NCI-H146 (cell line): ENCODE measurements at regions not wholly inside any gene's neighbourhood (a gene's known extent, or its start where the extent isn't known, plus 50 kb on each side); places are given as distances from the start of the nearest gene placed in this dataset.

Experiments used
- DNase-seq: peaks from one replicate; lab custom pipeline; 2025; lab: John Stamatoyannopoulos, UW

GRCh38 chr3:16809482-16809881 lies 75.3 kb upstream of the PLCL2 start:
- DNase-seq: no peak

GRCh38 chr3:16809993-16810392 lies 74.8 kb upstream of the PLCL2 start:
- no peak for DNase-seq

DNA sequence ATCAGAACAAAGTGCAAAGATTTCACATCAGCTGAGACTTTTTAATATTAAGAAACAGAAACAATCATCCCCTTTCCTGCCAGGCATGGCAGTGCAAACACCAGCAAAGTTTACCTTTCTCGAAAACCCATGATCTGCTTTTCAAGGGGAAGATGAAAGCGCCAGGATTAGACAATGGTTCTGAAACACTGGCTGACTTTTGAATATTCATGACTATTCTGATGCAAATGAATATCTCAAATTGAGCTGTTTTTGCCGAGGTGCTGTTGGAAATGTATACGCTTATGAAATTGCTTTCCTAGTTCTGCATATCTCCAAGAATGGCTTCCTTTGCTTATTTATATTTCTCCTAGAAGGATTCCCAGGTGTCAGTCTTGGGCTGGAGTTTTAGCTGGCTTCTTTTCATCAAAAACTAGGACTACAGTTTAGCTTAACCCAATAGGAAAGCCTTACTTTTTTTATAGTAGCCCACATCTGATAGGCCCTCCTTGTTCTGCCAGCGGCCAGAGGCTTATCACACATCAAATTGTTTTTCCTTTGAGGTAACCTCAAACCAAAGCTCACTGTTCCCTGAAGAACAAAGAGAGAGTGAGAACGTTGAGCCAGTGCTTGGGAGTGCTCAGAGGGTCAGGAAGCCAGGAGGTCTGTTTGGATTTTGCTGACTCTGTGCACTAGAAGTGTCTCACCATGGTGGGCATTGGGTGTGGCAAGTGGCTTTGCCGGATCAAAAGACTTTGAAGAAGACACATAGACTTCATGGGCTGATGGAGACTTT lies 74.0 kb upstream of the PLCL2 start:
- no peak for DNase-seq

DNA sequence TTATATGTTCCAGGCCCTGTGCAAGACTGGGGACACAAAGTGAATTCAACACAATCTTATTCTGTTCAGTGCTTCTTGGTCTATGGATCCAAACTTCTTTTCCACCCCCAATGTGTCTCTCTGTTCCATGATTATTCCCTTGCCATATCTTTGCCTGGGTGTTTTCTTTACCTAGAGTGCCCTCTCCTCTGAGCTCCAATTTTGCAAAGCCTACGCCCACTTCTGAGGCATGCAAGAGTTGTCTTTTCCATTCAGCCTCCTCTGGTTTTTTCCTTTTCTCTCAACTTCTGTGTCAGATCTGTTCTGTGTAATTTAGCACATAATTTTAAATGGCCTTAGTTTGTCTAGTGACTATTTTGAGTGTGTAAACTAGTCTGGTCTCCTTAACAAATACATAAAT lies 72.8 kb upstream of the PLCL2 start:
- no peak for DNase-seq

DNA sequence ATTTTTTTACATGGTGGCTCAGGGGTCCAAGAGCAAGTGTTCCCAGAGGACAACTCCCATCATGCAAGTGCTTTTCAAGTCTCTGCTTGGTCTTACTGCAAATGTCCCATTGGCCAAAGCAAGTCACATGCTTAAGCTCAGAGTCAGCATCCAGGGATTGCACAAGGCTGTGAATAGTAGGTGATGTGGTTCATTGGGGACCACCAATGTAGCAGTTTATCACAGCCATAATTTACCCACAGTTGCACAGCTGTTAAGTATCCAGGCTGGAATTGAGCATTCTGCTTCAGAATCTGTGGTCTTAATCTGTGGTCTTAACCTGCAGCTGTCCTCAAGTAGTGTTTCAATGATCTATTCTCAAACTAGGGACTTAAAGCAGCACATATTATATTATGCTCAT lies 71.4 kb upstream of the PLCL2 start:
- no peak for DNase-seq

DNA sequence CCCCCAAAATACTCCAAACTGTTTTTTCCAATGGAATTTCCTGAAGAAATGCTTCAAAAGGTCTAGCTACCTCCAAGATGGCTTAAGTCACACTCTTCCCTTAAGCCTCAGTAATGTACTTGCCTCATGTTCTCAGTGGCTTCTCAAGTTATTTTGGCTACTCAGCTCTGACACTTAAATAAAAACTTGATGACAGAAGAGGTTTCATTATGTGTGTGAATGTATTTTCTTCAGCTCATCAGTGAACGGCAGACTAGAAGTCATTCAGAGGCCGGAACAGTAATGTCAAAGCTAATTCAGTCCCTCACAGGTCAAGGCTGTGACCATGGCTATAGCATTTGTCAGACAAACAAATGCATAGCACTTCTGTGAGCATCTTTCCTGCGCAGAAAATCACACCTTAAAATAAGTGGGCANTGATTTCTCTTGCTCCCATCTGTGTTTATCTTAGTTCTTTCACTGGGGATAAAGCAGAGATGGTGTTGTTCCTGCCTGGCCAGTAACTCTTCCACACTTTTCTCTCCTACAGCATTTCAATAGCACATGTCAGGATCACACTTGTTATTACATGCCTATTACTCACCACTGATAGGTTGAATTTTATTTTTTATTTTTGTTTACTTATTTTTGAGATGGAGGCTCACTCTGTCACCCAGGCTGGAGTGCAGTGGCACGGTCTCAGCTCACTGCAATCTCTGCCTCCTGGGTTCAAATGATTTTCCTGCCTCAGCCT lies 68.5 kb upstream of the PLCL2 start:
- DNase-seq: no peak

DNA sequence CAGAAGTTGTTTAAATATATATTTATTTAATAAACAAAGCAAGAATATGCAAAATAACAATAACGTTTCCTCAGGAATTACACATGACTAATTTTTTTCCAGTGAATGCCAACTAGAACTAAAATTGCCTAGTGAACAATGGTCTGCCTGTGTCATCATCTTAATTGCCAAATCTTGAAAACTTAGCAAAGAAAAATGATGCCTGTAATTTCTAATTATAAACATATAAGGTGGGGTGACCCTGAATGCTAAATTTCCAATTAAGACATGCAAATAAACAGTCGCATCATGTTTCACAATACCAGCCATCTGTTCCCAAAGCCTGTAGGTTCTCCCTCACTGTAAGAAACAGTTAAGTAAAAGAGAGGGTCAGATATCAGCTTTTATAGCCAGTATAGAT lies 67.6 kb upstream of the PLCL2 start:
- no peak for DNase-seq

- DNase-seq: no peak
Observed at GRCh38 chr3:16818194-16818593, 66.6 kb upstream of the PLCL2 start.

- DNase-seq: no peak
Observed at GRCh38 chr3:16818945-16819344, 65.8 kb upstream of the PLCL2 start.

- no peak for DNase-seq
Observed at GRCh38 chr3:16820485-16820884, 64.3 kb upstream of the PLCL2 start.

DNA sequence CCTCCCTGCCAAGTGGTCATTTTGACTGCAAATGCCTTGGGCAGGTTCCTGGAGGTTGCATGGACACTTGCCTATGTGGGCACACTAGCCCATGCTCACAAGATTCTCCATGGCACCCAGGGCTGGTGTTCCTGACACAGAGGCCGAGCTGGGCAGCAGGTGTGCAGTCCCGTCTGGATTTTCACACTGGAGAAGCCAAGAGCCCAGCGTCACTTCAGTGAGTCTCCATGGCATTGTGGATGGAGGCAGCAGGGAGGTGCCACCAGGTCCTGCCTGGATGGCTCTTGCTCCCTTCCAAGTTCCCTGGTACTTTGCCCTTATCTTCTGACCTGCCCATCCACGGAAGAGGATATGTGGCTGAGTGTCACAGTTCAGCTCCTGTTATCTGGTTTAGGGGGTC lies 63.7 kb upstream of the PLCL2 start:
- DNase-seq: no peak

- DNase-seq: no peak
Observed at GRCh38 chr3:16824081-16824696, 60.6 kb upstream of the PLCL2 start.

DNA sequence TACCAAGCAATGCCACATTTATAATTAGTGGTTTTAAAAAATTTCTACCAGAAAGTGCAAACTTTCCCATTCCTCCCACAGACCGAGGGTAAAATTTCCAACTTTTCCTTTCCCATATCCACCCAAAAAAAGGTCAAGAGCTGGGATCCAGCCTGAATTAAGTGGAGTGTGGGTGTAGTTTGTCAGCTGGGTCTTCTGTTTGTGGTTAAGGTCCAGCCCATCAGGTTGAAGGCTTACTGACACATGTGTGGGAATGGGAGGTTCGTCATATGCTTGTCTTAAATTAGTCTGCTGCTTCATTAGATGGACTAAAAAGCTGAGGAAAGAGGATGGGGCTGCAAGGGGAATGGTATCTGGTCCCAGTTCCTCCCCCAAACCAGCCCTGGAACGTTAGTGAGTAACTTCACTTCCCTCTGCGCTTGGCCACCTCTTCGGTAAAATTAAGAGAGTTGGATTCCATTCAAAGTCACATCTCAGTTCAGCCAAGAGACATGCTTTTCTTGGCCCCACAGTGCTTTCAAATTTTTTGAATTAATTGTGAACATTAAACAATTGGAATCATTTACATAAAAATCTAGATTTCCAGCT lies 59.0 kb upstream of the PLCL2 start:
- no peak for DNase-seq

DNA sequence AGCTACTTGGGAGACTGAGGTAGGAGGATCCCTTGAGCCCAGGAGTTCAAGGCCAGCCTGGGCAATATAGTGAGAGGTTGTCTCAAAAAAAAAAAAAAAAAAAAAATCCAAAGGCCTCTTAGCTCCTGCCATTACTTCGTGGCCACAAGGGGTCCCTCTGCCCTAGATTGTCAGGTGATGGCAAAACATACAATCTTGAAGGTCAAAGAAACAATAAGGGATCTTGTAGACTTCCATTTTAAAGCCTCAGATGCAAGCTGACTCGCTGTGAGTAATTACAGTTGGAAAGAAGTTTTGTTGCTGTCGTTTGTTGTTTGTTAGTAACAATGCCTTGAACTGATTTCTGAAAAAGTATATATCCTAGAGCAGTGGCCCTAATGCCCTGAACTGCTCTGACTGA lies 55.9 kb upstream of the PLCL2 start:
- DNase-seq: no peak

DNA sequence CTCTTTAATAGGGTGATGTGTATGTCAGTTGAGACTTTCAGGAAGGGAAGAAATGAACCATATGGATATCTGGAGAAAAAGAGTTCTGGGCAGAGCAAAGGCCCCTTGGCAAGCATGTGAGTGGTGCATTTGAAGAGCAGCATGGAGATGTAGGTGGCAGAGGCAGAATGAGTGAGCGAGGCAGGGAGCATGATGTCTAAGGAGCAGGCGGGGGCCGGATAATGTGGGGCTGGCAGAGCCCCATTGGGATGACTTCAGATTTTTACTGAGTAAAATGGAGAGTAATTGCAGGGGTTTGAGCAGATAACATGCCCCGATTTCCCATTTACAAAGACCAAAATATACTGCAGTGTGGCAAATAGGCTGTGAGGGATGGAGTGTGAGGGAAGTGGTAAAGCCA lies 52.9 kb upstream of the PLCL2 start:
- no peak for DNase-seq

DNA sequence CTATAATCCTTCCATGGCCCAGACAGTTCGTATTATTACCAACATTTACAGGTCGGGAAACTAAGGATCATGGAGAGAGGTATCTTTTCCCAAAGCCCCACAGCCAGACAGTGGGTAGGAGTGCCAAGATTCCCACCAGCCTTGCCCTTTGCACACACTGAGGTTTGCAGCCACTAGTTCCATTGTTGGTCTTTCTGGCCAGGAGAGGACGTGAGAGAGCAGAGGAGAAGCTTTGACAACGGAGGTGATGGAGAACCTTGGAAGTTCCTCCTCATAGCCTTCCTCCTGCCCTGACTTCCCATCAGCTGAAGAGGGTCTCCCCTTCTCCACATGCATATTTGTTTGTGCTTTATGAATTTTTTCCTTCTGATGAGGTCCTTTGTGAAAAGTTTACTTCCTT lies 50.5 kb upstream of the PLCL2 start:
- DNase-seq: no peak

DNA sequence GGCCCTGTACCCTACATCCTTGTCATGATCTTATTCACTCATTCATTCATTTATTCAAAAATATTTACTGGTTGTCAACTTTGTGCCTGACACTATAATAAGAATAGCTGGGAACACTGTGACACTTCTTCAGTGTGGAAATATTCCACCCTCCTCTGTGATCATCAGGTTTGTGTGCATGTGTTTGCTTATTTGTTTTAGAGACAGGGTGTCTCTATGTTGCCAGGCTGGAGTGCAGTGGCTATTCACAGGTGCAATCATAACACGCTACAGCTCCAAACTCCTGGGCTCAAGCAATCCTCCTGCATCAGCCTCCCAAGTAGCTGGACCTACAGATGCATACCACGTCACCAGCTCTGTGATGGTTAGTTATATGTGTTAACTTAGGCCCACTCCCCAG lies 50.0 kb upstream of the PLCL2 start:
- DNase-seq: no peak
